SKM-1 (cell line): ENCODE measurements at regions not wholly inside any gene's neighbourhood (a gene's known extent, or its start where the extent isn't known, plus 50 kb on each side); places are given as distances from the start of the nearest gene placed in this dataset.
A peak's percentile ranks its signal among the peaks of the same experiment; 100 is the strongest.
"Not testable (repeated sequence)": the region's sequence is repeated elsewhere in the genome, so short reads cannot be mapped to it uniquely, and the experiment has no call there.

ENCODE experiments used
- DNase-seq: peaks from one replicate; lab custom pipeline; 2025; ENCODE audit not compliant: unreplicated experiment; lab: John Stamatoyannopoulos, UW

DNA sequence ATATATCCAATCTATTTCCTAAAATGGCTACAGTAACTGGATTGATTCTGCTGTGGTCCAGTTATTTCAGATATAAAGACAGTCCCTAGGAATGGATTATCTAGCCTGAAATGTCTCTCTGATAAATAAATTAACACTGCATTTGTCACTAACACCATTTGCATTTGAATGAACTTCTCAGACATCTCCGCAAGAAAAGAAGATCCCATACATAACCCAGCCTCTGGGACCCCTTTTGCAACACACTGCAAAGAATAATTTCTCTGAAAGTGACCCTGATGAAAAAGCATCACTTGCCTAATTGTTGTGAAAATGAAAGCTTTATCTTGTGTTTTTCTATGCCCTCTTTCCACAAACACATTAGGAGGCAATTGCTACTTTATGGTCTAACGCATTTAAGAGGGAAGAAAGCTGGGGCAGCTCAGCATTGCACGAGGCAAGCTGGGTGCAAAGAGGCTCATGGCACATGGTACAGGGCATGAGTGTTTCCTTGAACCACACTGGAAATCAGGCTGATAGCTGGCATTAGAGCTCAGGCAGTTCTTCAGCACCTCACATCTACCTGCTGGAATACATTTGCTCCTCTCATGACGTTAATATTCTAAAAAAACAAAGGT, 379.9 kb downstream of the IRS2 start:
- DNase-seq = no peak

GRCh38 chr13:109403012-109403421, 383.4 kb downstream of the IRS2 start:
- peak; percentile 79 for DNase-seq

- DNase-seq = no peak
Observed at GRCh38 chr13:109401891-109402290, 384.5 kb downstream of the IRS2 start.

DNA sequence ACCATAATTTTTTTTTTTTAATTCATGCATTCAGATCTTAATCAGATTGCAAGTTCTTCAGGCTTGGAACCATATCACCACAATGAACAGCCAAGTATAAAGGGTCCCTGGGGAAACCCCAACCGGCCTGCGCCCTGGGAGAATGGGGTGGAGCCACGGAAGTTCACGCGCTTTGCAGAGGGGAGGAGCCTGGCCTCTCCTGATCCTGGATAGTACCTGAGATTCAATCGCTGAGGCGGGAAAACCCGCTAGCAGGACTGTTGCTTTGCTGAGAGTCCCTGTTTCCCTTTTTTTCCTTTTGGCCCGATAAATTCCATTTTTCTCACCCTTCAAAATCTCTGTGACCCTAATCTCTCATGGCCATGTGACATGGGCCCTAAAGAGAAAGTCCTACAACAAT, 385.1 kb downstream of the IRS2 start:
- no peak for DNase-seq

DNA sequence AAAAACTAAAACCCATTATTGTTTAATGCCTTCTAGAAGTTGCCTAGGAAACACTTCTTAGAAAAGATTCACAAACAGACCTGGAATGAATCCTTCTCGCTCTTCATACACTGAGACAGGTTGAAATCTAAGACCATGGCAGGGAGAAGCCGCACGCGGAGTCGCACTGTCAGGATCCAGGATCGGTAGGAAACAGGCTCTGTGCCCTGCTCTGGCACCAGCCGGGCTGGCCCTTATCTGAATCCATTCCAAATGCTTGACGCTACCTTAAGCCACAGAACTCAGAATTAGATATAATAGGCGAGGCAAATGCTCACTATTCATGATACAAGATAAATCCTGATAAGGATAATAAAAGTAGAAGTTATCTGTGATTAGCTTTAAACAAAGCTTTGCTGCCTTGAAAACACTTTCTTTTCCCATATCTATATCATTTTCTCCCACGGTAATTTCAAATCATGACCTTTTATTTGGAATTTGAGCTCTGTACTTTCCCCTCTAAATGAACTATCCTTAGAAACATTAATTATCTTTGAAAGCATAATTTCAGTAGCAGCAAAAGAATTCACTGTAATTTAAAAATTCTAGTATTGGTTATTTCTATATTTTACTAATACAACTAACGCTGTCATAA, 385.6 kb downstream of the IRS2 start:
- no peak for DNase-seq

- DNase-seq = no peak
Observed at GRCh38 chr13:109400209-109400608, 386.2 kb downstream of the IRS2 start.

DNA sequence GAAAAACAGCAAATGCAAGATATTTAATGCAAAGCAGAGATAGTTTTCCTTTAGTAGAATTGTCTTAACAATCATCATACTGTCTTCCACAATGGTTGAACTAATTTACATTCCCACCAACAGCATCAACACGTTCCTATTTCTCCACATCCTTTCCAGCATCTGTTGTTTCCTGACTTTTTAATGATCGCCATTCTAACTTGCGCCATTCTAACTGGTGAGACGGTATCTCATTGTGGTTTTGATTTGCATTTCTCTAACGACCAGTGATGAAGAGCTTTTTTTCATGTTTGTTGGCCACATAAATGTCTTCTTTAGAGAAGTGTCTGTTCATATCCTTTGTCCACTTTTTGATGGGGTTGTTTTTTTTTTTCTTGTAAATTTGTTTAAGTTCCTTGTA, 388.3 kb downstream of the IRS2 start:
- DNase-seq = not testable (repeated sequence)

DNA sequence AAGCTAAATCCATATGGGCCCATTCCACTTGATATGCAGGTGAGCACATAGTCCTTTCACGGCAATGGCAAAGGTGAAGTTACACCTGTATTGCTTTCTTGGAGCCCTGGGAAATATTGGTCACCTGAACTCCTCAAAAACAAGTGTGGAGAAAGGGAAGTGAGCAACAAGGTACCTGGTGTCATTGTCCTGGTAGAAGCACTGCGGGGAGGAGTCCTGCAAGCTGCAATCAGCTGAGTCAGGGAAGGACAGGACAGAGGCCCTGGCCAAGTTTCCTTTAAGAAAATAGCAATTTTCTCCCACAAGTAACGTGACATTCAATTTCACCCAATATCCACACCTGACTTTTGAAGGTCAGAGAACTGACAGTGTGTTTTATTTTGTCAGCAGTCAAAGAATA, 389.1 kb downstream of the IRS2 start:
- DNase-seq = no peak

- no peak for DNase-seq
Observed at GRCh38 chr13:109396266-109396665, 390.1 kb downstream of the IRS2 start.

GRCh38 chr13:109395014-109395413, 391.4 kb downstream of the IRS2 start:
- no peak for DNase-seq

DNA sequence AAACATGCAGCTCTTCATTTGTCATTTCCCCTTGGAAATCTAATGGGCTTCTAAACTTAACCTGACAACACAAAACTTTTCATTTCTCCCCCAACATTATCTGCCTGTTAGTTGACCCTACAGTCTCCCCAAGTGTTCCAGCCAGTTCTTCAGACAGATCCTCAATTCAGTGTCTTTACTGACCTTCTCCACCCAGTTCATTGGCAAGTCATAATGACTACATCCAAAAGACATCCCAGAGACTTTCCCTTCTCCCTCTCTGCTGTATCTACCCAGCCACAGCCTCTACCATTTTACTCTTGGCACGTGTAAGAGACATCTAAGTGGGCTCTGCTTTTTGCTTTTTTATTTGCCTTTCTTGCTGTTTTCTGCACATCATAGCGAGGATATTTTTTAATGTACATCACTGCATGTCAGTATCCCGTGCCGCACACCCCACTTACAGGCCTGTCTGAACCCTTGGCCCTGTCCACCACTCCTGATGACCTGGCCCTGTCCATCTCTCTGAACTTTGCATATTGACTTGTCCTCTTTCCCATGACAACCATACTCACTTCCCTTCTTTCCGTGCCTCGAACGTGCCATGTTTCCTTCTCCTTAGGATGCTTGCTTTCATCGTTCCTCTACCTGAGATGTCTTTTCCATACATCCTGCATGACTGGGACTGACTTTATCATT, 391.9 kb downstream of the IRS2 start:
- DNase-seq = no peak

- DNase-seq = no peak
Observed at GRCh38 chr13:109393045-109393444, 393.3 kb downstream of the IRS2 start.

DNA sequence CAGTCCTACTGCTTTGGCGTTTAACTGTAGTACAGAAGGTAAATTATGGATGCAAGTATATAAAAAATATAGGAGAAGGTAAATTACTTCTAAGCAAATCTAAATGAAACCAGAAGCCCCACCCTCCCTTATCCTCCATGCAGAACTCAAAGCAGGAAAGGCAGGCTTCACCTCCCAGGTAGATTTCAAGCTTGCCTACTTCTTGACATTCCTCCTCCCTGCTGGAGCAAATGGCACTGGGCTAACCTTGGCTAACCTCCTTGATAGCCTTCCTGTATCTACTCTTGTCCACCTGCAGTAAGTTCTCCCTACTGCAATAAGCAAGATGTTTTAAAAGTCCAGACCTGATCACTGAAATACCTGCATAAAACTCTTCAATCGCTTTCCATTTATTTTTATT, 396.0 kb downstream of the IRS2 start:
- DNase-seq = no peak

GRCh38 chr13:109389892-109390345, 396.5 kb downstream of the IRS2 start:
- peak; percentile 91 for DNase-seq

DNA sequence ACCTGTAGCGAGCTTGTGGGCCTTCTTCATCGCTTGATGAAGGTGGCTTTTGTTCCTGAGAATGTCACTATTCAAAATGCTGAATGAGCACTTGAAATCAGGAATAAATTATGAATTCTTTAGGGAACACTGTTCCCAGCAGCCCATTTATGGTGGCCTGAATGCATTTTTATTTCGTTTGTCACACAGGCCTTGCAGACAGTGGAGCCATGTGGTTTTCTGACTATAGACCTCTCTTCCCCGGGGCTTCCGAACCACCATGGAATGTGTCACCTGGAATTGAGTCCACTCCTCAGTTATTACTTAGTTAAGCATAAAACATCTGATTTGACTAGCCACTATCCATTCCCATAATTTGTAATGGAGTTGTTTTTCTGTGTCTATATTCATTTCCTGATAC, 396.9 kb downstream of the IRS2 start:
- no peak for DNase-seq

DNA sequence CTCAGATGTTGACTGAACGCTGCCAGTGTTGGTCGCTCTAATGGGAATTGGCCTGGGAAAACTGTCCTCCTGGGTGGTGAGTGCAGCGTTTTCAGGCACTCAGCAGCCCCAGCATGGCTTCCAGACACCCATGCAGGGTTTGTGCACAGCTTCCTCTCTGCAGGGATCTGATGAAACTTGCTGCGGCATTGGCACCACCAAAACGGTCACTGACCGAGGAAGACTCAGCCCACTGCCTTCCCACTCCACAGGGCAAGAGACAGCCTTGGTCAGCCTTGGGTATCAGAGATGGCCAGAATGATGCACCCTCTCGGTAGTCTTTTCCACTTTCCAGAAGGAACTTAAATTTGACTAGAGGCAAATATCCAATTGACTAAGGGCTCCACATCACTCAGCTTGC, 398.9 kb downstream of the IRS2 start:
- DNase-seq = peak; percentile 51

- no peak for DNase-seq
Observed at GRCh38 chr13:109385242-109385560, 401.2 kb downstream of the IRS2 start.

DNA sequence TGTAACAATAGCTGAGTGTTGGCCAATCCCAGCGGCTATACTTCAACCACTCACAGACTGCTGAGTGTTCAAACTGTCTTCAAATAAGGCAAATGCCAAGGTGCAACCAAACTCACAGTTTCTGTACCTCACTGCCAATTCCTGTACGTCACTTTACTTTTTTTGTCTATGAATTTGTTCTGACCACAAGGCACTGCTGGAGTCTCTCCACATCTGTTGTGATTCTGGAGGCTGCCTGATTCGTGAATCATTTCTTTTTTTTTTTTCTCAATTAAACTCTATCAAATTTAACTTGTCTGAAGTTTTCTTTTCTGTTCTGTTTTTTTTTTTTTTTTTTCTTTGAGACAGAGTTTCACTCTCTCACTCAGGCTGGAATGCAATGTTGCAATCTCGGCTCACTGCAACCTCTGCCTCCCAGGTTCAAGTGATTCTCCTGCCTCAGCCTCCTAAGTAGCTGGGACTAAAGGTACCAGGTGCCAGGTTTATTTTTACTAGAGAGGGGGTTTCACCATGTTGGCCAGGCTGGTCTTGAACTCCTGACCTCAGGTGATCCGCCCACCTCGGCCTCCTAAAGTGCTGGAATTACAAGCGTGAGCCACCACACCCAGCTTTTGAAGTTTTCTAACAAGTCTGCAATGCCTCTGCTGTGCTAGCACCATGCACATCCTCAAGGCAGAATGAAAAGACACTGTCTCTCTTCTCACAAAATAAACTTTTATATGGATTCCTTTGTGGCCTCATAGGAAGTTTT, 401.7 kb downstream of the IRS2 start:
- DNase-seq = no peak

DNA sequence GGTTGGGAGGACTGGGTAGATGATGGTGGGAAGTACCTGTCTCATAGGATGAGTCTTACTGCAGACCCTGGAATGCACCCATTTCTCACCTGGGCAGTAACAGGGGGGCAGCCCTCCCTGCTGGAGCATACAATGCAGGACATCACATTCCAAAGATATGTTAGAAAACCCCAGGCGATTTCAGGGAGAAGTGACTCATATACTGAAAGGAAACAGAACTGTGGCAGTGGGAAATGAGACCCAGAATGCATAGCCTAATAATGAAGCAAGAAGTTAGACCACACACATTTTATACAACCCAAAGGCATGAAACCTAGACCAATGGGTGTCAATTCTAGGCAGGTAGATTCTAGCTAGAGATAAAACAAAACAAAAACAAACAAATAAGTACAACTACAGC, 402.7 kb downstream of the IRS2 start:
- no peak for DNase-seq

DNA sequence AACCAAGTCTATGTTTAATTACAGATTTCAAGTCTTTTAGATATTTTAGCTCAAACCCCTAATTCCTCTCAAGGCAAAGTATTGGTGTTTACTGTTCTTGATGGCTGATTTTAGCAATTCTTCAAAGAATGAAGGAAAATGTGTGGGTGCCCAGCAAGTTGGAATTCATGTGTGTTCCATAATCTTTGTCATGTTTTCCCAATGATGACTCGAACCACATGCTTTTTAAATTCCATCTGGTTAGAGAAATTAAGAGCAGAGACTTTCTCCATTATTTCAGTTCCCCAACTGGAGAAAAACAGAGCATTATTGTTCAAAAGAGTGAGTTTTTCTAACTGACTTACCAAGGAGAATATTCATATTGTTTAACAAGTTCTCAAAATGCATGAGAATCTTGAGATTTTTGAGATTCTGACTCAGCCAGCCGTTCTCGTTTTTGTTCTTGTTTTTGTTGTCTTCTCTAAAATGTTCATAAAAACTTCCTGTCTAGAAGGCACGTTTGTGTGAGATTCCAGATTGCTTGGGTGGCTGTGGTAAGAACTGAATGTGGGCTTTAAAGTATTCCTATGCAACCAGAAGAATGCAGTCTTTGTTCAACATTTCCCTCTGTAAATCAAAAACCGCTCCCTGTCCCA, 404.7 kb downstream of the IRS2 start:
- no peak for DNase-seq

DNA sequence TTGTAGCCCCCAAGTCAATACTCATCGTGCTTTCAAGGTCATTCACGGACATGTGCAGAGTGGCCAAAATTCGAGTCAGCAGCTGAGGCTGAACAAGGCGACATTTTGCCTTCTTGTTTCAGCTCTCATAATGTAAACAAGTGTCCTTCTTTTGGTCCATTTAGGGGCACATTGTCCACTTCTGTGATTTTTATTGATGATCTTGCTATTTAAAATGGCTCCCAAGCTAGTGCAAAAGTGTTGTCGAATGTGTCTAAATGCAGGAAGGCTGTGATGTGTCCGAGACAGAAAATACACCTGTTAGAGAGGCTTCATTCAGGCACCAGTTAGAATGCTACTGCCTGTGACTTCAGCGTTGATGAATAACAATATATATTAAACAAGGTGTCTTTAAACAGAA, 405.9 kb downstream of the IRS2 start:
- DNase-seq = no peak
